ENCODE measurements at regions not wholly inside any gene's neighbourhood (a gene's known extent, or its start where the extent isn't known, plus 50 kb on each side); places are given as distances from the start of the nearest gene placed in this dataset.
A peak's percentile ranks its signal among the peaks of the same experiment; 100 is the strongest.

GRCh38 chr20:12207875-12208274 lies 290.2 kb downstream of the BTBD3 start:
- TF ChIP-seq, protein P1, sequence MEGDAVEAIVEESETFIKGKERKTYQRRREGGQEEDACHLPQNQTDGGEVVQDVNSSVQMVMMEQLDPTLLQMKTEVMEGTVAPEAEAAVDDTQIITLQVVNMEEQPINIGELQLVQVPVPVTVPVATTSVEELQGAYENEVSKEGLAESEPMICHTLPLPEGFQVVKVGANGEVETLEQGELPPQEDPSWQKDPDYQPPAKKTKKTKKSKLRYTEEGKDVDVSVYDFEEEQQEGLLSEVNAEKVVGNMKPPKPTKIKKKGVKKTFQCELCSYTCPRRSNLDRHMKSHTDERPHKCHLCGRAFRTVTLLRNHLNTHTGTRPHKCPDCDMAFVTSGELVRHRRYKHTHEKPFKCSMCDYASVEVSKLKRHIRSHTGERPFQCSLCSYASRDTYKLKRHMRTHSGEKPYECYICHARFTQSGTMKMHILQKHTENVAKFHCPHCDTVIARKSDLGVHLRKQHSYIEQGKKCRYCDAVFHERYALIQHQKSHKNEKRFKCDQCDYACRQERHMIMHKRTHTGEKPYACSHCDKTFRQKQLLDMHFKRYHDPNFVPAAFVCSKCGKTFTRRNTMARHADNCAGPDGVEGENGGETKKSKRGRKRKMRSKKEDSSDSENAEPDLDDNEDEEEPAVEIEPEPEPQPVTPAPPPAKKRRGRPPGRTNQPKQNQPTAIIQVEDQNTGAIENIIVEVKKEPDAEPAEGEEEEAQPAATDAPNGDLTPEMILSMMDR (IDR thresholded peaks at IDR 0.05; ENCODE audit: partially characterized antibody, unreplicated experiment), result peak; percentile 85
- DNase-seq, result peak; percentile 33
- no peak overlapping the region for H3K4me3 Mint-ChIP-seq (ENCODE audit: unreplicated experiment)
- H3K27ac Mint-ChIP-seq (ENCODE audit: unreplicated experiment), result no peak overlapping the region
- no peaks in the 10 kb centered on the region for H3K4me1 Mint-ChIP-seq (ENCODE audit: low read depth, unreplicated experiment)
- peaks cover 2% of the 10 kb centered on the region for H3K9me3 Mint-ChIP-seq (ENCODE audit: unreplicated experiment)
- no peaks in the 10 kb centered on the region for H3K36me3 Mint-ChIP-seq (ENCODE audit: unreplicated experiment)
- peaks cover 1% of the 10 kb centered on the region for H3K27me3 Mint-ChIP-seq (ENCODE audit: unreplicated experiment)

DNA sequence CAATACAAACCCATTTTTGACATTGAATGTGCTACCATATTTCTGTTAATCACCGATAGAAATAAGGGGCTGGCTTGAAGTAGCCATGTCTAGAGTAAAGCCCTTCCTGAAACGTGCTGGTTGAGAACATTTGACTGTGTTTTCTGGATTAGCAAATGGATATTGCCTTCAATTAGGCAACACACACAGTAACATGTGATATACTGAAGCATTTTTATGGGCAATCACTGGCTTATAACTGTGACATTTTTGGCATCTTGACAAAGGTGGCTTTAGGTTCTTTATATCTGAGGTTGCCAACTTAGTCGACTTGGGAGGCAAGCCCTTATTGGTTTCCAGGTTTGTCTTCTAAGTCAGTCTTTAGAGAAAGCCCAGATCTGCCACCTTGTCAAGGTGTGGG lies 292.9 kb downstream of the BTBD3 start:
- H3K4me1 Mint-ChIP-seq (ENCODE audit: low read depth, unreplicated experiment), result no peaks in the 10 kb centered on the region
- H3K27me3 Mint-ChIP-seq (ENCODE audit: unreplicated experiment), result peaks cover 1% of the 10 kb centered on the region
- no peaks in the 10 kb centered on the region for H3K36me3 Mint-ChIP-seq (ENCODE audit: unreplicated experiment)
- no peak for DNase-seq
- no peak overlapping the region for H3K4me3 Mint-ChIP-seq (ENCODE audit: unreplicated experiment)
- TF ChIP-seq, protein P1 (IDR thresholded peaks at IDR 0.05; ENCODE audit: partially characterized antibody, unreplicated experiment), result no peak
- no peak overlapping the region for H3K27ac Mint-ChIP-seq (ENCODE audit: unreplicated experiment)
- H3K9me3 Mint-ChIP-seq (ENCODE audit: unreplicated experiment), result no peaks in the 10 kb centered on the region

- H3K4me3 Mint-ChIP-seq (ENCODE audit: unreplicated experiment), result no peak overlapping the region
- H3K4me1 Mint-ChIP-seq (ENCODE audit: low read depth, unreplicated experiment), result no peaks in the 10 kb centered on the region
- peaks cover 1% of the 10 kb centered on the region for H3K27me3 Mint-ChIP-seq (ENCODE audit: unreplicated experiment)
- no peak overlapping the region for H3K27ac Mint-ChIP-seq (ENCODE audit: unreplicated experiment)
- H3K36me3 Mint-ChIP-seq (ENCODE audit: unreplicated experiment), result no peaks in the 10 kb centered on the region
- TF ChIP-seq, protein P1 (IDR thresholded peaks at IDR 0.05; ENCODE audit: partially characterized antibody, unreplicated experiment), result no peak
- no peaks in the 10 kb centered on the region for H3K9me3 Mint-ChIP-seq (ENCODE audit: unreplicated experiment)
- no peak for DNase-seq
Observed at GRCh38 chr20:12211361-12211760, 293.7 kb downstream of the BTBD3 start.

GRCh38 chr20:12217382-12217781 lies 299.7 kb downstream of the BTBD3 start:
- Mint-ChIP-seq H3K4me3 (ENCODE audit: unreplicated experiment) (no peak overlapping the region), H3K36me3 (ENCODE audit: unreplicated experiment) (no peaks in the 10 kb centered on the region)

GRCh38 chr20:12219798-12220197 lies 302.1 kb downstream of the BTBD3 start:
- DNase-seq, result no peak

More at GRCh38 chr20:12217382-12217781, 299.7 kb downstream of the BTBD3 start:
- Mint-ChIP-seq H3K27ac (ENCODE audit: unreplicated experiment) (no peak overlapping the region), H3K4me1 (ENCODE audit: low read depth, unreplicated experiment) (peaks cover 2% of the 10 kb centered on the region), H3K9me3 (ENCODE audit: unreplicated experiment) (no peaks in the 10 kb centered on the region), H3K27me3 (ENCODE audit: unreplicated experiment) (no peaks in the 10 kb centered on the region)
- TF ChIP-seq, protein P1 (IDR thresholded peaks at IDR 0.05; ENCODE audit: partially characterized antibody, unreplicated experiment), result no peak
- DNase-seq, result no peak

More at GRCh38 chr20:12219798-12220197, 302.1 kb downstream of the BTBD3 start:
- no peaks in the 10 kb centered on the region for H3K27me3 Mint-ChIP-seq (ENCODE audit: unreplicated experiment)
- TF ChIP-seq, protein P1 (IDR thresholded peaks at IDR 0.05; ENCODE audit: partially characterized antibody, unreplicated experiment), result no peak
- no peak overlapping the region for H3K27ac Mint-ChIP-seq (ENCODE audit: unreplicated experiment)
- H3K4me1 Mint-ChIP-seq (ENCODE audit: low read depth, unreplicated experiment), result peaks cover 2% of the 10 kb centered on the region
- H3K9me3 Mint-ChIP-seq (ENCODE audit: unreplicated experiment), result no peaks in the 10 kb centered on the region
- H3K4me3 Mint-ChIP-seq (ENCODE audit: unreplicated experiment), result no peak overlapping the region
- no peaks in the 10 kb centered on the region for H3K36me3 Mint-ChIP-seq (ENCODE audit: unreplicated experiment)
